GM12891 (cell line): ENCODE measurements at regions not wholly inside any gene's neighbourhood (a gene's known extent, or its start where the extent isn't known, plus 50 kb on each side); places are given as distances from the start of the nearest gene placed in this dataset.

Experiments
- POLR2A ChIP-seq: IDR thresholded peaks from 2 replicates; pipeline ENCODE4 v1.6.1; 2011; ENCODE audit warnings: low read depth, low read length, control low read depth
- POLR2AphosphoS5 ChIP-seq: IDR thresholded peaks from 2 replicates; pipeline ENCODE4 v1.6.1; 2011; ENCODE audit warnings: low read depth, low read length, control low read depth
- TAF1 ChIP-seq: IDR thresholded peaks from 2 replicates; pipeline ENCODE4 v1.6.1; 2011; ENCODE audit warnings: low read depth, low read length, control low read depth

DNA sequence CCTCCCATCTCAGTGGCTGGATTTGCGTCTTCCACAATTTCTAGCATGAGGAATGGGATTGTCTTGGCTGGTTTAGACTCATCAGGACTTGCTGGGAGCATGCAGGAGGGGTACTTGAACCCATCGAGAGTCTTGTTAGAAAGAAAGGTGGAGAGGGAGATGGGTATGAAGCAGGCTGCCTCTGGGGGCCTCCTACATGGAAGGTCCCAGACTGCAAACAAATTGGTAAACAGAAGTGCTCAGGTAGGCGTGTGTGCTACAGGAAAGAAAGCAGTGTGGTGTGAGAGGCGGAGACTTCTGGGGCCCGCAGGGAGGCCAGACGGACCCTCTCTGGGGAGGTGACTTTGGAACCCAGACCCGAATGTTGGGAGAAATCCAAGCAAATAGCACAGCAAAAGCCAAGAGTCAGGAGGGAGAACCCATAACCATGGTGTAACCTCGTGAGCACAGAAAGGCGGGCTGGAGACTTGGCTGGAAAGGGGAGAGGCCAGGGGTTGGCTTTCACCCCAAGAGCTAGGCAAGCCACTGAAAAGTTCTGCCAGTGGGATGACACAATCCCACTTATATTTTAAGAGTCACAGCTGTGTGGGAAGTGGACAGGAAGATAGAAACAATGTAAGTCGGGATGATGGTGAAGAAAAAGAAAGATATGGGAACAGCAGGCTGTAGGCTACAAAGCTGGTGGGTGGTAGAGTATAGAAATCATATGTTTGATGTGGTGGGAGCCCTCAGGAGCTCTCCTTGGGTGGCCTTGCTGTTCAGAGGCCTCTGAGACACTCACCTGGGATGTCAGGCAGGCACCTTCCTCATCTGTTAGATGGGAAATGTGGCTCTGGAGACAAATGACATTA lies 130.1 kb upstream of the PRR20G start:
- TF ChIP-seq POLR2A (no peak), POLR2AphosphoS5 (no peak), TAF1 (no peak)
